ENCODE measurements at regions not wholly inside any gene's neighbourhood (a gene's known extent, or its start where the extent isn't known, plus 50 kb on each side); places are given as distances from the start of the nearest gene placed in this dataset.

- no peaks in the 10 kb centered on the region for H3K4me1 ChIP-seq (ENCODE audit: low read length)
- H3K4me3 ChIP-seq (ENCODE audit: low read length) = no peak overlapping the region
- H3K9ac ChIP-seq (ENCODE audit: low read length) = no peak overlapping the region
- no peak overlapping the region for H2AFZ ChIP-seq (ENCODE audit: low read depth, low read length)
- TF ChIP-seq EZH2phosphoT487 (IDR thresholded peaks at IDR 0.05; ENCODE audit: low read depth) = no peak
- TF ChIP-seq CTCF (IDR thresholded peaks at IDR 0.05; ENCODE audit: low read depth, low read length) = peak; percentile 82
- no peaks in the 10 kb centered on the region for H3K36me3 ChIP-seq (replicated peaks; ENCODE audit: low read depth, low read length)
- H3K27ac ChIP-seq (ENCODE audit: low read length) = no peak overlapping the region
- H4K20me1 ChIP-seq (ENCODE audit: insufficient read depth, low read length) = no peaks in the 10 kb centered on the region
- H3K4me2 ChIP-seq (ENCODE audit: low read length) = no peak overlapping the region
- no peaks in the 10 kb centered on the region for H3K79me2 ChIP-seq (ENCODE audit: low read length)
- H3K9me3 ChIP-seq (ENCODE audit: insufficient read depth, low read length) = no peaks in the 10 kb centered on the region
- H3K27me3 ChIP-seq (ENCODE audit: low read depth, low read length) = no peaks in the 10 kb centered on the region
These were observed 556.5 kb upstream of the NR3C2 start for GRCh38 chr4:148998719-148999118.

DNA sequence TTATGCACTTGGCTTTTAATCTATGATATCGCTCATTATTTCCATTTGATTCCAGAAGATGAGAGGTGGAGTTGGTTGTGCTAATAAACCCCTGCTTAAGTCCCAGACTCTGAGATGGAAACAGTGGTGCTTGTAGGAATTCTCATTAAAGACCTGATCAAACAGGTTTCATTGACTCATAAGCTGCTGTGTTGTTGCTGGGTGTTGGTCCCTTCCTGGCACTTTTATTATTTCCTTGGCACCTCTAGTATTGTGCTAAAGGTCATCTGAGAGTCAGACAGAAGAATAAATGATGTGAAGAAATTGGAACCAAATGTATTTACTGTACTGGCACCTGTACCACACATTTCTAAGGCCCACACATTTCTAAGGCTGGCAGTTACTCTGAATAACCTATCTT is 544.7 kb upstream of the NR3C2 start:
- Histone ChIP-seq H3K27ac (ENCODE audit: low read length) (no peak overlapping the region), H3K27me3 (ENCODE audit: low read depth, low read length) (no peaks in the 10 kb centered on the region), H3K79me2 (ENCODE audit: low read length) (no peaks in the 10 kb centered on the region), H2AFZ (ENCODE audit: low read depth, low read length) (no peak overlapping the region), H3K9ac (ENCODE audit: low read length) (no peak overlapping the region), H3K4me1 (ENCODE audit: low read length) (peaks cover 4% of the 10 kb centered on the region; the same call in 1 of the 2 replicates), H3K4me3 (ENCODE audit: low read length) (no peak overlapping the region), H3K4me2 (ENCODE audit: low read length) (no peak overlapping the region), H3K9me3 (ENCODE audit: insufficient read depth, low read length) (no peaks in the 10 kb centered on the region), H3K36me3 (replicated peaks; ENCODE audit: low read depth, low read length) (no peaks in the 10 kb centered on the region), H4K20me1 (ENCODE audit: insufficient read depth, low read length) (no peaks in the 10 kb centered on the region)
- TF ChIP-seq EZH2phosphoT487 (IDR thresholded peaks at IDR 0.05; ENCODE audit: low read depth) (no peak), CTCF (IDR thresholded peaks at IDR 0.05; ENCODE audit: low read depth, low read length) (no peak)

DNA sequence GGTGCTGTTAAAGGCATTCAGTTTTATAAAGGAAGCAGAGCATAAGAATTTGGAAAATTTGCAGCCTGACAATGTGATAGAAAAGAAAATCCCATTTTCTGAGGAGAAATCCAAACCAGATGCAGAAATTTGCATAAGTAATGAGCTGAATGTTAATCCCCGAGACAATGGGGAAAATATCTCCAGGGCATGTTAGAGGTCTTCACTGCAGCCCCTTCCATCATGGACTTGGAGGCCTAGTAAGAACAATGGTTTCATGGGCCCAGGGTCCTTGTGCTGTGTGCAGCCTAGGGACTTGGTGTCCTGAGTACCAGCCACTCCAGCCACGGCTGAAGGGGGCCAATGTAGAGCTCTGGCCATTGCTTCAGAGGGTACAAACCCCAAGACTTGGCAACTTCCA is 542.7 kb upstream of the NR3C2 start:
- Histone ChIP-seq H3K79me2 (ENCODE audit: low read length) (no peaks in the 10 kb centered on the region), H2AFZ (ENCODE audit: low read depth, low read length) (no peak overlapping the region), H3K27me3 (ENCODE audit: low read depth, low read length) (no peaks in the 10 kb centered on the region), H3K9me3 (ENCODE audit: insufficient read depth, low read length) (no peaks in the 10 kb centered on the region), H4K20me1 (ENCODE audit: insufficient read depth, low read length) (no peaks in the 10 kb centered on the region), H3K27ac (ENCODE audit: low read length) (no peak overlapping the region), H3K4me2 (ENCODE audit: low read length) (no peak overlapping the region), H3K36me3 (replicated peaks; ENCODE audit: low read depth, low read length) (no peaks in the 10 kb centered on the region), H3K9ac (ENCODE audit: low read length) (no peak overlapping the region), H3K4me3 (ENCODE audit: low read length) (no peak overlapping the region), H3K4me1 (ENCODE audit: low read length) (peaks cover 4% of the 10 kb centered on the region; the same call in 1 of the 2 replicates)
- TF ChIP-seq EZH2phosphoT487 (IDR thresholded peaks at IDR 0.05; ENCODE audit: low read depth) (no peak), CTCF (IDR thresholded peaks at IDR 0.05; ENCODE audit: low read depth, low read length) (no peak)

GRCh38 chr4:148982200-148982599 is 540.0 kb upstream of the NR3C2 start:
- Histone ChIP-seq H4K20me1 (ENCODE audit: insufficient read depth, low read length) (no peaks in the 10 kb centered on the region), H3K9me3 (ENCODE audit: insufficient read depth, low read length) (no peaks in the 10 kb centered on the region), H3K27ac (ENCODE audit: low read length) (no peak overlapping the region), H2AFZ (ENCODE audit: low read depth, low read length) (0 out of 2 replicates have a peak overlapping the region, but pooled peaks have one; percentile 1), H3K4me2 (ENCODE audit: low read length) (no peak overlapping the region), H3K4me1 (ENCODE audit: low read length) (peaks cover 4% of the 10 kb centered on the region; the same call in 1 of the 2 replicates), H3K4me3 (ENCODE audit: low read length) (no peak overlapping the region), H3K9ac (ENCODE audit: low read length) (no peak overlapping the region), H3K36me3 (replicated peaks; ENCODE audit: low read depth, low read length) (no peaks in the 10 kb centered on the region), H3K79me2 (ENCODE audit: low read length) (no peaks in the 10 kb centered on the region), H3K27me3 (ENCODE audit: low read depth, low read length) (no peaks in the 10 kb centered on the region)
- no peak for TF ChIP-seq EZH2phosphoT487 (IDR thresholded peaks at IDR 0.05; ENCODE audit: low read depth)
- TF ChIP-seq CTCF (IDR thresholded peaks at IDR 0.05; ENCODE audit: low read depth, low read length) = no peak

Data from OCI-LY3 (cell line).